ENCODE measurements at regions not wholly inside any gene's neighbourhood (a gene's known extent, or its start where the extent isn't known, plus 50 kb on each side); places are given as distances from the start of the nearest gene placed in this dataset.

DNA sequence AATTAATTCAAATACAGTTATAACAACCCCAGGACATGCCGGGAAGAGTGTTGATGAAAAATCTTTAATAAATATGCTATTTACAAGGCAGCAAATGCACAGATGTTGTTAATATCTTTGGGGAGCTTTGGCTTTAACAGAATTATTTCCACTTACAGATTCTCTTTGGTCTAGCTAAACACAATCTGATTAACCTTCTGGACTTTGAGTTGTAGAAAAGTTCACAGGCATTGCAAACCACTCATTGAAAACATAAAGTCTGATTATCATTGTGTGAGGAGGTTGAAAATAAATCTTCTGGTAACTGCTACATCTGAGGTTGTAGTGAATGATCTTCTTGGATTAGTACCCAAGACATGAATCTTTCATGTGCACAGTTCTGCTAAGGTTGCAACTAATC, 255.6 kb downstream of the LHFPL1 start:
- TF ChIP-seq ZNF274 (IDR thresholded peaks at IDR 0.05; ENCODE audit: borderline replicate concordance, extremely low read depth, low read length) (no peak), BCL11A (IDR thresholded peaks at IDR 0.05; ENCODE audit: low read depth in 2 of 2, low read length in 2 of 2) (no peak), TAF1 (IDR thresholded peaks at IDR 0.05; ENCODE audit: low read depth, low read length) (no peak), EZH2 (IDR thresholded peaks at IDR 0.05; ENCODE audit: low read depth, low read length, severe bottlenecking) (no peak), KDM4A (IDR thresholded peaks at IDR 0.05; ENCODE audit: low read depth, low read length, severe bottlenecking) (no peak), TBP (IDR thresholded peaks at IDR 0.05; ENCODE audit: low read depth, low read length) (no peak), RBBP5 (IDR thresholded peaks at IDR 0.05; ENCODE audit: borderline replicate concordance, low read depth, low read length) (no peak), SP2 (IDR thresholded peaks at IDR 0.05; ENCODE audit: low read length) (no peak)
- TF ChIP-seq, protein P1, sequence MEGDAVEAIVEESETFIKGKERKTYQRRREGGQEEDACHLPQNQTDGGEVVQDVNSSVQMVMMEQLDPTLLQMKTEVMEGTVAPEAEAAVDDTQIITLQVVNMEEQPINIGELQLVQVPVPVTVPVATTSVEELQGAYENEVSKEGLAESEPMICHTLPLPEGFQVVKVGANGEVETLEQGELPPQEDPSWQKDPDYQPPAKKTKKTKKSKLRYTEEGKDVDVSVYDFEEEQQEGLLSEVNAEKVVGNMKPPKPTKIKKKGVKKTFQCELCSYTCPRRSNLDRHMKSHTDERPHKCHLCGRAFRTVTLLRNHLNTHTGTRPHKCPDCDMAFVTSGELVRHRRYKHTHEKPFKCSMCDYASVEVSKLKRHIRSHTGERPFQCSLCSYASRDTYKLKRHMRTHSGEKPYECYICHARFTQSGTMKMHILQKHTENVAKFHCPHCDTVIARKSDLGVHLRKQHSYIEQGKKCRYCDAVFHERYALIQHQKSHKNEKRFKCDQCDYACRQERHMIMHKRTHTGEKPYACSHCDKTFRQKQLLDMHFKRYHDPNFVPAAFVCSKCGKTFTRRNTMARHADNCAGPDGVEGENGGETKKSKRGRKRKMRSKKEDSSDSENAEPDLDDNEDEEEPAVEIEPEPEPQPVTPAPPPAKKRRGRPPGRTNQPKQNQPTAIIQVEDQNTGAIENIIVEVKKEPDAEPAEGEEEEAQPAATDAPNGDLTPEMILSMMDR (IDR thresholded peaks at IDR 0.05; ENCODE audit: control extremely low read depth in 1 of 3, insufficient read depth in 1 of 3, low read depth in 1 of 3, low read length in 3 of 3): no peak
